Gastroesophageal sphincter (tissue), 4 donors: ENCODE measurements at regions not wholly inside any gene's neighbourhood (a gene's known extent, or its start where the extent isn't known, plus 50 kb on each side); places are given as distances from the start of the nearest gene placed in this dataset.

ENCODE experiments used
- ATAC-seq: fragments of 150-250 bp; one replicate; pipeline ENCODE4 v1.9.1; 2016; ENCODE audit warnings: mild to moderate bottlenecking, moderate library complexity
- H3K27ac ChIP-seq, 4 donors: fragments of 200-600 bp; sonication (generic) in 3 of 4; 1 replicate in 3 of 4; 2 replicates in 1 of 4; pipeline ENCODE4 v1.5.1; 2016 to 2019
- H3K27me3 ChIP-seq: fragments of 200-600 bp; sonication (generic); one replicate; pipeline ENCODE4 v1.5.1; 2019
- H3K36me3 ChIP-seq, 2 donors: fragments of 200-600 bp; sonication (generic); one replicate each; pipeline ENCODE4 v1.5.1; 2019; ENCODE audit warnings: control low read depth in 1 of 2
- H3K4me1 ChIP-seq, 3 donors: fragments of 200-600 bp; sonication (generic); 1 replicate in 2 of 3; 2 replicates in 1 of 3; pipeline ENCODE4 v1.5.1; 2016 to 2019; ENCODE audit warnings: control low read depth in 2 of 3
- H3K4me3 ChIP-seq, 2 donors: fragments of 200-600 bp; sonication (generic); one replicate each; pipeline ENCODE4 v1.5.1; 2019; ENCODE audit warnings: mild to moderate bottlenecking in 1 of 2, moderate library complexity in 1 of 2
- H3K9me3 ChIP-seq, 3 donors: fragments of 200-600 bp; sonication (generic); one replicate each; pipeline ENCODE4 v1.5.1; 2017 to 2019; ENCODE audit warnings: control low read depth in 2 of 3
- CTCF ChIP-seq, 4 experiments: fragments of 200-600 bp in 2 of 4; fragments of 450-650 bp in 2 of 4; sonication (generic) in 1 of 4; IDR thresholded peaks; one replicate each; pipeline ENCODE4 v1.5.1; 2017 to 2019; ENCODE audit warnings: antibody characterized with exemption in 4 of 4, mild to moderate bottlenecking in 2 of 4, moderate library complexity in 2 of 4
- EP300 ChIP-seq: sonication (generic); formaldehyde crosslinking; IDR thresholded peaks from one replicate; pipeline ENCODE4 v1.6.1; 2017; ENCODE audit warnings: antibody characterized with exemption, mild to moderate bottlenecking
- POLR2A ChIP-seq, 2 donors: fragments of 450-650 bp; IDR thresholded peaks; one replicate each; pipeline ENCODE4 v1.6.1; 2017; ENCODE audit warnings: antibody characterized with exemption in 2 of 2, mild to moderate bottlenecking in 2 of 2, moderate library complexity in 1 of 2
- POLR2AphosphoS5 ChIP-seq: sonication (generic); formaldehyde crosslinking; IDR thresholded peaks from one replicate; pipeline ENCODE4 v1.6.1; 2017; ENCODE audit warnings: antibody characterized with exemption
- WGBS, 2 donors: methylation state at CpG; one replicate each; pipeline ENCODE4 v1.1.5; 2018; ENCODE audit warnings: low coverage in 1 of 2; 5-methylcytosine and 5-hydroxymethylcytosine counted together

GRCh38 chr3:107943786-107944523 is 146.9 kb downstream of the CD47 start:
- no peak overlapping the region for H3K4me3 ChIP-seq
- peaks cover 0 to 10% (median 0%) of the 10 kb centered on the region in 3 donors for H3K4me1 ChIP-seq
- 60 to 93% methylated on average over 1 to 3 of the region's 5 CpGs for WGBS, 2 donors
- no peak overlapping the region for H3K27ac ChIP-seq
- H3K9me3 ChIP-seq: no peaks in the 10 kb centered on the region
- H3K27me3 ChIP-seq: no peaks in the 10 kb centered on the region
- no peaks in the 10 kb centered on the region for H3K36me3 ChIP-seq
- no peak for TF ChIP-seq POLR2AphosphoS5
- no peak for TF ChIP-seq CTCF (IDR thresholded peaks at IDR 0.05)
- no peak for TF ChIP-seq POLR2A (IDR thresholded peaks at IDR 0.05)
- no peak for TF ChIP-seq EP300
- peak; percentile 19 for ATAC-seq

- peaks cover 0 to 10% (median 0%) of the 10 kb centered on the region in 3 donors for H3K4me1 ChIP-seq
- ATAC-seq: peak; percentile 28
- no peak overlapping the region for H3K4me3 ChIP-seq
- no peak overlapping the region for H3K27ac ChIP-seq
- no peaks in the 10 kb centered on the region for H3K36me3 ChIP-seq
- 68 to 89% methylated on average over 5 of the region's 5 CpGs for WGBS, 2 donors
- H3K9me3 ChIP-seq: no peaks in the 10 kb centered on the region
- TF ChIP-seq CTCF (IDR thresholded peaks at IDR 0.05) (no peak), POLR2A (IDR thresholded peaks at IDR 0.05) (no peak)
- H3K27me3 ChIP-seq: no peaks in the 10 kb centered on the region
These were observed 147.7 kb downstream of the CD47 start for GRCh38 chr3:107942951-107943749.

GRCh38 chr3:107942244-107942643 is 148.6 kb downstream of the CD47 start:
- Histone ChIP-seq H3K4me3 (no peak overlapping the region), H3K36me3 (no peaks in the 10 kb centered on the region), H3K9me3 (no peaks in the 10 kb centered on the region), H3K27ac (no peak overlapping the region), H3K4me1 (peaks cover 0 to 10% (median 0%) of the 10 kb centered on the region in 3 donors), H3K27me3 (no peaks in the 10 kb centered on the region)
- ATAC-seq: no peak
- WGBS, 2 donors: 73 to 91% methylated on average over 4 to 6 of the region's 6 CpGs
- TF ChIP-seq EP300: no peak
- no peak for TF ChIP-seq POLR2A (IDR thresholded peaks at IDR 0.05)
- no peak for TF ChIP-seq CTCF (IDR thresholded peaks at IDR 0.05)
- no peak for TF ChIP-seq POLR2AphosphoS5

GRCh38 chr3:107939691-107940442 is 151.0 kb downstream of the CD47 start:
- no peak for ATAC-seq
- H3K4me1 ChIP-seq: peaks cover 0 to 10% (median 0%) of the 10 kb centered on the region in 3 donors
- no peak overlapping the region for H3K4me3 ChIP-seq
- TF ChIP-seq POLR2A (IDR thresholded peaks at IDR 0.05) (no peak), EP300 (no peak), CTCF (IDR thresholded peaks at IDR 0.05) (no peak), POLR2AphosphoS5 (no peak)
- no peak overlapping the region for H3K27ac ChIP-seq
- no peaks in the 10 kb centered on the region for H3K9me3 ChIP-seq
- 74 to 89% methylated on average over 8 to 10 of the region's 10 CpGs for WGBS, 2 donors
- no peaks in the 10 kb centered on the region for H3K27me3 ChIP-seq
- H3K36me3 ChIP-seq: no peaks in the 10 kb centered on the region
